ENCODE measurements at regions not wholly inside any gene's neighbourhood (a gene's known extent, or its start where the extent isn't known, plus 50 kb on each side); places are given as distances from the start of the nearest gene placed in this dataset.
A peak's percentile ranks its signal among the peaks of the same experiment; 100 is the strongest.
"Not testable (repeated sequence)": the region's sequence is repeated elsewhere in the genome, so short reads cannot be mapped to it uniquely, and the experiment has no call there.

GRCh38 chr14:105989566-105990302 is 463.4 kb downstream of the TMEM121 start:
- Histone ChIP-seq H3K4me1 (no peaks in the 10 kb centered on the region), H3K36me3 (replicated peaks) (no peaks in the 10 kb centered on the region), H3K4me3 (no peak overlapping the region), H3K27me3 (ENCODE audit: low read depth) (no peaks in the 10 kb centered on the region), H3K9me3 (no peaks in the 10 kb centered on the region)
- no peak for DNase-seq (ENCODE audit: low spot score in 2 of 2)
- in situ Hi-C loops (cut with MboI; ENCODE audit: low sequenced_read_pairs): no loop called here

- in situ Hi-C loops (cut with MboI; ENCODE audit: low sequenced_read_pairs); H3K27me3 ChIP-seq (ENCODE audit: low read depth); H3K9me3 ChIP-seq; H3K4me3 ChIP-seq; H3K4me1 ChIP-seq; H3K36me3 ChIP-seq (replicated peaks); DNase-seq (ENCODE audit: low spot score in 2 of 2): not testable (repeated sequence)
Observed at GRCh38 chr14:105991677-105992076, 465.3 kb downstream of the TMEM121 start.

GRCh38 chr14:105993814-105994213 is 467.4 kb downstream of the TMEM121 start:
- DNase-seq (ENCODE audit: low spot score in 2 of 2): no peak
- Histone ChIP-seq H3K4me1 (no peaks in the 10 kb centered on the region), H3K27me3 (ENCODE audit: low read depth) (no peaks in the 10 kb centered on the region), H3K9me3 (no peaks in the 10 kb centered on the region), H3K4me3 (no peak overlapping the region), H3K36me3 (replicated peaks) (no peaks in the 10 kb centered on the region)
- in situ Hi-C loops (cut with MboI; ENCODE audit: low sequenced_read_pairs): no loop called here

GRCh38 chr14:105995011-105995710 is 468.8 kb downstream of the TMEM121 start:
- DNase-seq (ENCODE audit: low spot score in 2 of 2); H3K36me3 ChIP-seq (replicated peaks); H3K4me3 ChIP-seq; H3K27me3 ChIP-seq (ENCODE audit: low read depth); H3K9me3 ChIP-seq; H3K4me1 ChIP-seq; in situ Hi-C loops (cut with MboI; ENCODE audit: low sequenced_read_pairs): not testable (repeated sequence)

GRCh38 chr14:105998597-105998996 is 472.2 kb downstream of the TMEM121 start:
- in situ Hi-C loops (cut with MboI; ENCODE audit: low sequenced_read_pairs); H3K9me3 ChIP-seq; H3K4me3 ChIP-seq: not testable (repeated sequence)

GRCh38 chr14:105999361-106000028 is 473.1 kb downstream of the TMEM121 start:
- no peaks in the 10 kb centered on the region for H3K4me1 ChIP-seq
- in situ Hi-C loops (cut with MboI; ENCODE audit: low sequenced_read_pairs): no loop called here
- H3K36me3 ChIP-seq (replicated peaks): no peaks in the 10 kb centered on the region
- peak in 1 of 2 experiments; percentile 69 for DNase-seq (ENCODE audit: low spot score in 2 of 2)
- no peaks in the 10 kb centered on the region for H3K27me3 ChIP-seq (ENCODE audit: low read depth)
- H3K9me3 ChIP-seq: no peaks in the 10 kb centered on the region
- H3K4me3 ChIP-seq: no peak overlapping the region

More at GRCh38 chr14:105998597-105998996, 472.2 kb downstream of the TMEM121 start:
- DNase-seq (ENCODE audit: low spot score in 2 of 2); H3K4me1 ChIP-seq; H3K36me3 ChIP-seq (replicated peaks); H3K27me3 ChIP-seq (ENCODE audit: low read depth): not testable (repeated sequence)

GRCh38 chr14:106000029-106000511 is 473.7 kb downstream of the TMEM121 start:
- H3K9me3 ChIP-seq; H3K4me1 ChIP-seq; H3K27me3 ChIP-seq (ENCODE audit: low read depth); in situ Hi-C loops (cut with MboI; ENCODE audit: low sequenced_read_pairs); H3K4me3 ChIP-seq; DNase-seq (ENCODE audit: low spot score in 2 of 2); H3K36me3 ChIP-seq (replicated peaks): not testable (repeated sequence)

GRCh38 chr14:106001277-106001676 is 474.9 kb downstream of the TMEM121 start:
- H3K4me1 ChIP-seq; H3K36me3 ChIP-seq (replicated peaks); in situ Hi-C loops (cut with MboI; ENCODE audit: low sequenced_read_pairs); H3K27me3 ChIP-seq (ENCODE audit: low read depth); H3K9me3 ChIP-seq; DNase-seq (ENCODE audit: low spot score in 2 of 2); H3K4me3 ChIP-seq: not testable (repeated sequence)

GRCh38 chr14:106003351-106003750 is 477.0 kb downstream of the TMEM121 start:
- H3K36me3 ChIP-seq (replicated peaks): no peaks in the 10 kb centered on the region
- H3K4me1 ChIP-seq: no peaks in the 10 kb centered on the region
- in situ Hi-C loops (cut with MboI; ENCODE audit: low sequenced_read_pairs): no loop called here
- no peak for DNase-seq (ENCODE audit: low spot score in 2 of 2)
- H3K9me3 ChIP-seq: no peaks in the 10 kb centered on the region
- no peaks in the 10 kb centered on the region for H3K27me3 ChIP-seq (ENCODE audit: low read depth)
- no peak overlapping the region for H3K4me3 ChIP-seq

GRCh38 chr14:106004937-106005795 is 478.8 kb downstream of the TMEM121 start:
- H3K27me3 ChIP-seq (ENCODE audit: low read depth); in situ Hi-C loops (cut with MboI; ENCODE audit: low sequenced_read_pairs); H3K4me1 ChIP-seq; H3K36me3 ChIP-seq (replicated peaks); H3K9me3 ChIP-seq; H3K4me3 ChIP-seq; DNase-seq (ENCODE audit: low spot score in 2 of 2): not testable (repeated sequence)

GRCh38 chr14:106006043-106006442 is 479.7 kb downstream of the TMEM121 start:
- H3K4me3 ChIP-seq; H3K4me1 ChIP-seq; H3K9me3 ChIP-seq; in situ Hi-C loops (cut with MboI; ENCODE audit: low sequenced_read_pairs); H3K27me3 ChIP-seq (ENCODE audit: low read depth); H3K36me3 ChIP-seq (replicated peaks): not testable (repeated sequence)
- DNase-seq (ENCODE audit: low spot score in 2 of 2): peak in 1 of 2 experiments; percentile 27

- H3K27me3 ChIP-seq (ENCODE audit: low read depth); H3K36me3 ChIP-seq (replicated peaks); H3K9me3 ChIP-seq; H3K4me1 ChIP-seq; DNase-seq (ENCODE audit: low spot score in 2 of 2); in situ Hi-C loops (cut with MboI; ENCODE audit: low sequenced_read_pairs); H3K4me3 ChIP-seq: not testable (repeated sequence)
Observed at GRCh38 chr14:106006716-106007115, 480.3 kb downstream of the TMEM121 start.

GRCh38 chr14:106010783-106011182 is 484.4 kb downstream of the TMEM121 start:
- no peaks in the 10 kb centered on the region for H3K36me3 ChIP-seq (replicated peaks)
- in situ Hi-C loops (cut with MboI; ENCODE audit: low sequenced_read_pairs): no loop called here
- DNase-seq (ENCODE audit: low spot score in 2 of 2): no peak
- 0 out of 2 replicates have a peak, but pooled peaks cover 2% of the 10 kb centered on the region for H3K27me3 ChIP-seq (ENCODE audit: low read depth)
- no peaks in the 10 kb centered on the region for H3K9me3 ChIP-seq
- no peaks in the 10 kb centered on the region for H3K4me1 ChIP-seq
- H3K4me3 ChIP-seq: no peak overlapping the region

Measured in HAP-1 (cell line).